Fibroblast of villous mesenchyme (primary cell): ENCODE measurements at regions not wholly inside any gene's neighbourhood (a gene's known extent, or its start where the extent isn't known, plus 50 kb on each side); places are given as distances from the start of the nearest gene placed in this dataset.

Source experiments
- DNase-seq: peaks from one replicate; pipeline ENCODE4 v3.0.0-alpha.2; 2010; ENCODE audit warnings: low read depth
- H3K4me3 ChIP-seq: 2 replicates; pipeline ENCODE4 v1.5.1; 2011; ENCODE audit warnings: low read depth, mild to moderate bottlenecking, low read length
- TF ChIP-seq, protein P1 (sequence below): IDR thresholded peaks from 2 replicates; pipeline ENCODE4 v1.5.1; 2012; ENCODE audit warnings: low read depth, mild to moderate bottlenecking, low read length; ENCODE audit not compliant: insufficient read depth

DNA sequence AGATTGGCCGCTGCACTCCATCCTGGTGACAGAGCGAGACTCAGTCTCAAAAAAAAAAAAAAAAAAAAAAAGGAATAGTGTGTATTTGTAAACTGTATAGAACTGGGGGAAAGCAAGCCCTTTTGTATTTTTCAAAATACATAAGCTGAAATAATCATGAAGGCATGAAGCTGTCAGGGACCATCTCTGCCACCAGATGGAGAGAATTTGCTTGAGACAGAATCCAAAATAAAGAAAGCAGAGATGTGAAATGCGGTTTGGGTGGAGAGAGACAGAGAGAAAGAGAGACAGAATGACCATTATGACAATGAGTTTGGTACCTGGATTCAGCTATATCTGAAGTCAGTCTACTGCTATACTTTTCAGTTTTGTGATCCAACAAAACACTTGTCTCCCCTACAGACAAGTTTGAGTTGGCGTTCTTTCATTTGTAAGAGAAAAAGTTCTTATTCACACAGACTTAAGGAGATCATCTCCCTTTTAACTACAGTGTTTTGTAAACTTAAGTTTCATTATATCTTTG lies 155.7 kb upstream of the LRIG3 start:
- DNase-seq, result no peak
- TF ChIP-seq, protein P1, sequence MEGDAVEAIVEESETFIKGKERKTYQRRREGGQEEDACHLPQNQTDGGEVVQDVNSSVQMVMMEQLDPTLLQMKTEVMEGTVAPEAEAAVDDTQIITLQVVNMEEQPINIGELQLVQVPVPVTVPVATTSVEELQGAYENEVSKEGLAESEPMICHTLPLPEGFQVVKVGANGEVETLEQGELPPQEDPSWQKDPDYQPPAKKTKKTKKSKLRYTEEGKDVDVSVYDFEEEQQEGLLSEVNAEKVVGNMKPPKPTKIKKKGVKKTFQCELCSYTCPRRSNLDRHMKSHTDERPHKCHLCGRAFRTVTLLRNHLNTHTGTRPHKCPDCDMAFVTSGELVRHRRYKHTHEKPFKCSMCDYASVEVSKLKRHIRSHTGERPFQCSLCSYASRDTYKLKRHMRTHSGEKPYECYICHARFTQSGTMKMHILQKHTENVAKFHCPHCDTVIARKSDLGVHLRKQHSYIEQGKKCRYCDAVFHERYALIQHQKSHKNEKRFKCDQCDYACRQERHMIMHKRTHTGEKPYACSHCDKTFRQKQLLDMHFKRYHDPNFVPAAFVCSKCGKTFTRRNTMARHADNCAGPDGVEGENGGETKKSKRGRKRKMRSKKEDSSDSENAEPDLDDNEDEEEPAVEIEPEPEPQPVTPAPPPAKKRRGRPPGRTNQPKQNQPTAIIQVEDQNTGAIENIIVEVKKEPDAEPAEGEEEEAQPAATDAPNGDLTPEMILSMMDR, result peak; percentile 17
- no peak overlapping the region for H3K4me3 ChIP-seq

DNA sequence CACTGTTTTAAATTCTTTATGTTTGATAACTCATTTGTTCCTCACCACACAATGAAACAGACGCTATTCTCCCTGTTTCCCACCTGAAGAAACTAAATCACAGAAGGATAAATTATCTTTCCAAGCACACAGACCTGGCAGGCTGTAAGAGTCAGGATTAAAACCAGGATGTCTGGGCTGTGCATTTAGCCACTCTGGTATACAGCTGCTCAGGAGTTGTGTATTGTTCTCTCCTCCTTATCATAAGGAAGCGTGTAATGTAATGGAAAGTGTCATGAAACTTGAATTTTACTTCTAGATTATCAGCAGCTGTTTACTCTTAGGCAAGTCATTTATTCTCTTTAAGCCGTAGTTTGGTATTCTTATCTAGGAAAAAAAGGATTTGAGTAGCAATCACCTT lies 154.8 kb upstream of the LRIG3 start:
- no peak overlapping the region for H3K4me3 ChIP-seq
- TF ChIP-seq, protein P1, result no peak
- DNase-seq, result no peak

DNA sequence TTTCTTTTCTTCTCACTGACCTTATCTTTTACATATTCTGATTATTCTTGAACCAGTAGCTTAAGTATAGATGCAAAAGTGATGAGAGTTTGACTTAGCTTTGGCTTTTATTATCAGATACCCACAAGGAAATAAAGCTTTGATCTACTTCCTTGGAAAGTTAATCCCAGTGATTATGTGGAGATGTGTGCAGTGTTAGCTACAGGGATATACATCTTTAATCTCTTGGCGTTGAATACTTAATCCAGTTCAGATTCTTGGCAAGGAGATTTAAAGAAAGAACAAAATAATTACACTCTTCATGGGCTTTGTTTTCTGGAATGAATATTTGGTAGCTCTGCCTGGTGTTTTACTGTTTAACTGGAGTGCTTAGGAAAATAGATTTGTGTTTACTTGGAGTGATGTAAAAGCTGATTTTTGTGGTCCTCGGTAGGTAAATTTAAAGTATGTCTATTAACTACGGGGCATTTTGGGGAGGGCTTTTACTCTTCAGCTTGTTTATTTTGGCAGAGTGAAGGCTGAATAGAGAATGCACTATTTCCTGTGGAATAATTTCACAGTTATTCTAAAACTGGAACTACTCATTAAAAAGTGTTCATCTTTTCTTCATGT lies 150.1 kb upstream of the LRIG3 start:
- no peak overlapping the region for H3K4me3 ChIP-seq
- DNase-seq, result peak; percentile 25
- TF ChIP-seq, protein P1, result no peak

DNA sequence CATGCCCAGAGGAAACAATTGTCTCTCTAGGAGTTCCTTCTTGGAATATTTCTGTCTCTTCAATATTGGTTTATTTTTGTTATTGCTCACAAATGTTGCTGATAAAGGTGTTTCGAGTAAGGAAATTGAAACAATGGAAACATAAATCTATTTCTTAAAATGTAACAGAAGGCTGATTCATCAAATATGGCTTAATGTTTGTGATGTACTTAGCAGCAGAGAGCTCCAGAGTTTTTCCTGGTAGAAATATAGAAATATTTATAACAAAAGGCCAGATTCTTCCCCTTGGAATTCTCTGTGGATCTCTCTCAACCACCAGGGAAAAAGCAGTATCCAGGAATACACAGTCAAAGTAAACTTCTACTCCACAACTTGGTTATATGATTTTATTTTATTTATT lies 149.2 kb upstream of the LRIG3 start:
- no peak overlapping the region for H3K4me3 ChIP-seq
- DNase-seq, result no peak
- TF ChIP-seq, protein P1, result no peak

DNA sequence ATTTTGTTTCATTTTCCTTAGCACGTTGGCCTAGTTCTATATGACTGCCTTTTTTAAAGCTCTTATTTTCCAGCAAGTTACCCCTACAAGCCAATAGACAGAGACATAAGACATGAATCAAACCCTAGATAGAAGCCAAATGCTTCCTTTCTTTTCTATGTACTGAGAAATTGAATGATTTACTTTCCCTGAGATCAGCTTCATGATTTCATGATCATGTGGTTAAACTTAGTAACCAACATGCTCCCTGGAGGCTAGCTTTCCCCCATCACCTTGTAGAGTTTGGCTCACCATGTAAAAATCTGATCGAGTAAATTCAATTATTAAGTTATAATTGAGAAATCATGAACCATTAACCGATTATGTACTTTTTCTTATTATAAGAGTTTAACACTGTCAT lies 148.1 kb upstream of the LRIG3 start:
- H3K4me3 ChIP-seq, result no peak overlapping the region
- TF ChIP-seq, protein P1, result no peak
- no peak for DNase-seq

DNA sequence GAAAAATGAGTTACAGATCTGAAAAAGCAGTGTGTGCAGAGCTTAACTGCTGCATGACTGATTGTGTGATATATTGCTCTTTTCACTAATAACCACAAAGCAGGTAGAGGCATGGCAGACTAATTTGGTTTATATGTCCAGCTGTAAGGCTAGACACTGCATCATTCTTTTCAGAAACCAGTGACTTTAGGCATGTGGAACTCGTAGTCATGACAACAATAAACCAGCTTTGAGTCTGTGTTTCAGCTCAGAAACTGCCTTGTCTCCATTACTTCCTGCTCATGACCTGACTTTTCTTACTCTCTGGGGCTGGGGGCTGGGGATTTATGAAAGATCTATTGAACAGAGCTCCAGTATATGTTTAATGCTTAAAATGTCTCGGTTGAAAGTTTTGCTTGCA lies 146.8 kb upstream of the LRIG3 start:
- DNase-seq, result peak; percentile 52
- TF ChIP-seq, protein P1, result no peak
- no peak overlapping the region for H3K4me3 ChIP-seq

DNA sequence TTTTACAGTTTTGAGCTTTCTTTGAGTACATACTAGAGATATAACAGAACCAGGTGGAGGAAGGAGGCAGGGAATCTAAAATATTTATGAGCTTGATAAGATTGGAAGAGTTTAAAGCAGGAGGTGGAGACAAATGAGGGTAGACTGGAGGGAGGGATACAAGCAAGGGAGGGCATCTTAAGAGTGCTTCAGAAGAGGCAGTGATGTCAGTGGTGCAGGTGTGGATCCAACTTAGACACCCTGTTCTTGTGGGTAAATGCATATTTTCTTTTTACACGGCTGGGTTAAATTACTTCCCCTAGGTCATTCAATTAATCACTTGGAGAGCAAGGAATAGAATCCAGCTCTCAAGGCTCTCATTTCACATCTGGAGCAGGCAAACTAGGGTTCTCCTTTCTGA lies 146.1 kb upstream of the LRIG3 start:
- TF ChIP-seq, protein P1, result no peak
- no peak for DNase-seq

More for the DNA sequence above, 146.1 kb upstream of the LRIG3 start:
- no peak overlapping the region for H3K4me3 ChIP-seq
